Left cardiac atrium (tissue), 4 donors: ENCODE measurements at regions not wholly inside any gene's neighbourhood (a gene's known extent, or its start where the extent isn't known, plus 50 kb on each side); places are given as distances from the start of the nearest gene placed in this dataset.
A peak's percentile ranks its signal among the peaks of the same experiment; 100 is the strongest.

Experiments used
- ATAC-seq, 2 donors: fragments of 200-7000 bp; cut with Tn5 transposase; one replicate each; pipeline ENCODE4 v1.9.1; 2020; ENCODE audit warnings: mild to moderate bottlenecking in 2 of 2, moderate library complexity in 2 of 2
- DNase-seq: peaks from one replicate; pipeline ENCODE4 v3.0.0-alpha.2; 2020
- intact Hi-C, 2 donors: fragments of 100-400 bp; cut with DNase I; formaldehyde crosslinking; loops; one replicate each; pipeline versions ENCODE4 v1.14.1 to v1.15.1; 2022 to 2023
- donor health status: DM: no; HTN: yes; CAD: no.
- donor health status: DM: no; HTN: yes; CAD: no; lungs with severe emphysema.
- donor health status: DM: yes; HTN: yes; CAD: no.
- donor health status: Dilated cardiomyopathy.

GRCh38 chr1:199163267-199163666 is 524.4 kb downstream of the PTPRC start:
- intact Hi-C loops: no loop called here
- no peak for ATAC-seq
- no peak for DNase-seq

GRCh38 chr1:199163670-199164069 is 524.8 kb downstream of the PTPRC start:
- intact Hi-C loops: no loop called here
- ATAC-seq (no peak), DNase-seq (no peak)

- DNase-seq (no peak), ATAC-seq (no peak)
- intact Hi-C loops: no loop called here
Measured at GRCh38 chr1:199167460-199167859, 528.6 kb downstream of the PTPRC start.

GRCh38 chr1:199168888-199169585 is 530.2 kb downstream of the PTPRC start:
- no peak for ATAC-seq
- DNase-seq: no peak
- intact Hi-C loops: no loop called here

- no peak for ATAC-seq
- intact Hi-C loops: no loop called here
- DNase-seq: no peak
Measured at GRCh38 chr1:199170711-199171110, 531.9 kb downstream of the PTPRC start.

GRCh38 chr1:199172171-199173124 is 533.6 kb downstream of the PTPRC start:
- ATAC-seq (no peak), DNase-seq (no peak)
- intact Hi-C loops: no loop called here

- DNase-seq: no peak
- intact Hi-C loops: no loop called here
- peak; percentile 15 to 63 for ATAC-seq
Measured at GRCh38 chr1:199173356-199173755, 534.5 kb downstream of the PTPRC start.

GRCh38 chr1:199174336-199174735 is 535.5 kb downstream of the PTPRC start:
- DNase-seq: no peak
- intact Hi-C loops: no loop called here
- ATAC-seq: peak in 1 of 2 donors; percentile 49

GRCh38 chr1:199176713-199177112 is 537.9 kb downstream of the PTPRC start:
- intact Hi-C loops: no loop called here
- DNase-seq (no peak), ATAC-seq (no peak)

- DNase-seq: no peak
- no peak for ATAC-seq
- intact Hi-C loops: no loop called here
Measured at GRCh38 chr1:199177241-199177640, 538.4 kb downstream of the PTPRC start.

- intact Hi-C loops: no loop called here
- ATAC-seq (no peak), DNase-seq (no peak)
Measured at GRCh38 chr1:199178646-199179045, 539.8 kb downstream of the PTPRC start.

GRCh38 chr1:199182186-199182843 is 543.5 kb downstream of the PTPRC start:
- ATAC-seq (peak; percentile 51 to 53), DNase-seq (no peak)
- intact Hi-C loops: no loop called here

GRCh38 chr1:199184180-199184579 is 545.3 kb downstream of the PTPRC start:
- no peak for DNase-seq
- intact Hi-C loops: no loop called here
- ATAC-seq: no peak

- intact Hi-C loops: no loop called here
- no peak for ATAC-seq
- DNase-seq: no peak
Measured at GRCh38 chr1:199194862-199195261, 556.0 kb downstream of the PTPRC start.

GRCh38 chr1:199197695-199198094 is 558.9 kb downstream of the PTPRC start:
- ATAC-seq (no peak), DNase-seq (no peak)
- intact Hi-C loops: no loop called here

GRCh38 chr1:199202331-199202730 is 563.5 kb downstream of the PTPRC start:
- no peak for ATAC-seq
- intact Hi-C loops: no loop called here
- no peak for DNase-seq

- intact Hi-C loops: no loop called here
- no peak for DNase-seq
- no peak for ATAC-seq
Measured at GRCh38 chr1:199204231-199204630, 565.4 kb downstream of the PTPRC start.

GRCh38 chr1:199205740-199206441 is 567.1 kb downstream of the PTPRC start:
- intact Hi-C loops: no loop called here
- DNase-seq: no peak
- ATAC-seq: no peak

- DNase-seq (no peak), ATAC-seq (no peak)
- intact Hi-C loops: no loop called here
Measured at GRCh38 chr1:199208847-199209246, 570.0 kb downstream of the PTPRC start.
